ENCODE measurements at regions not wholly inside any gene's neighbourhood (a gene's known extent, or its start where the extent isn't known, plus 50 kb on each side); places are given as distances from the start of the nearest gene placed in this dataset.
"Not testable (repeated sequence)": the region's sequence is repeated elsewhere in the genome, so short reads cannot be mapped to it uniquely, and the experiment has no call there.

DNA sequence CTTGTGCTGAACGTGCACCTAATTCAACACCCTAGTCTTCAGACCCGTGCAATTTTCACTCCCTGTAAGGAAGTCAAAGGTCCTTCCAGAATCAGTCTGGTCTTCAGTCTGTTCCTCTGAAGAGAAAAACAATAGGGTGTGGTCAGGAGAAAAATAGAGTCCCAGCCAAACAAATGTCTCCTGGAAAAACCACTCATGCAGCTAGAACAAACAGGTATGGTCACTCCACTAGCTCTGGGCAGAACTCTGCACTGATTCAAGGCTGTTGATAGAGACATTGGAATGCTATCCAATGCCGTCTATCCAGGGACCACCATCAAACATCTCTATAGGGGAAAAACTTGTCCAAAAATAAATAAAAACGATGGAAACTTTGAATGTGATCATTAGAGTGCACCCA, 81.8 kb upstream of the MAP3K1 start:
- no peak for DNase-seq

DNA sequence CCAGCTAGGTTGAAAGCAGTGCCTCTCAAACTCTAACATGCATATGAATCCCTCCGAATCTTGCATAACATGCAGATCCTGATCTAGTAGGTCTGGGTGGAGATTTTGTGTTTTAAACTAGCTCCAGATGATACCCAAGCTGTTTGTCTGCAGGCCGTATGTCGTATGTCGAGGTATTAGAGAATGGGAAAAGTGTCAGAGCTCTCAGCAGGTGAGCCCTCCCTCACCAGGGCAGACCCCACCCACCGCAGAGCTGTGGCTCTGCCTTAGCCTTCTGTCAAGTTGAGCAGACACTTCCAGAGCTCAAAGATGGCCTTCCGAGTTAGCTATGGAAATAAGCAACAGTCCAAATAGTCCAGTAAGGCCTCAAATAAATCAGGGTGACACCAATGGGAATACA, 83.2 kb upstream of the MAP3K1 start:
- DNase-seq = no peak

- not testable (repeated sequence) for DNase-seq
These were observed 83.9 kb upstream of the MAP3K1 start for GRCh38 chr5:56731473-56731872.

- no peak for DNase-seq
These were observed 85.9 kb upstream of the MAP3K1 start for GRCh38 chr5:56729488-56729887.

DNA sequence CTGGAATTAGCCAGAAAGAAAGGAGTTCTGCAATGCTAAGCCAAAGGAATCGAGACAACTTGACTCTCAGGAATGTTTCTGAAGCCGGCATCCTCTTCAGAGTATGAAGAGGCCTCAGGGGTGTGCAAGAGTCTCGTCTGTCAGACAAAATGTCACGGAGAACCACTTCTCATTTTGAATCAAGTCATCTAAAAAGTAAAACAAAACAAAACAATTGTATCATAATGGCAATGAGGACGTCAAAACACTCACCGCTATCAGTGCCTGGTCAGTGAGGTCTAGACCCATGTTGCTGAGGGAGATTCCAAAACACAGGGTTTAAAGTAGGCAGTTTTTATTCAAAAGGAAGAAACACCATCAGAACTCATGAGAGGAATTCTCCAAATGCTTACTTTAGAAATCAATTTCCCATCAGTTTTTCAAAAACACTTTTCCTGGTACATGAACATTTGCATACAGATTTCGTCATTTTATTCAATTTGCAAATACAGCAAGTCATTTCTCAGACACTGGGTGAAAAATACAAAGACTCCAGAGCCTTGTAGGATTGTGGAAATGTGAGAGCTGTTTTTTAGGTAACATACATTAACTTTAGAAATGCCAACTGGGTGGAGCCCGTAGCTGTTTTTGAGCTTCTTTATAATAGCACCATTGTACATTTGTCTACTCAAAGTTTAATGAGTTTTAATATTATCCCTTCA, 89.5 kb upstream of the MAP3K1 start:
- no peak for DNase-seq

DNA sequence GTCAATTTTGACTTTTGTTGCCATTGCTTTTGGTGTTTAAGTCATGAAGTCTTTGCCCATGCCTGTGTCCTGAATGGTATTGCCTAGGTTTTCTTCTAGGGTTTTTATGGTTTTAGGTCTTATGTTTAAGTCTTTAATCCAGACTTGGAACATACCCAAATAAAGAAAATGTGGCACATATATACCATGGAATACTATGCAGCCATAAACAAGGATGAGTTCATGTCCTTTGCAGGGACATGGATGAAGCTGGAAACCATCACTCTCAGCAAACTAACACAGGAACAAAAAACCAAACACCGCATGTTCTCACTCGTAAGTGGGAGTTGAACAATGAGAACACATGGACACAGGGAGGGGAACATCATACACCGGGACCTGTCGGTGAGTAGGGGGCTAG, 90.5 kb upstream of the MAP3K1 start:
- DNase-seq = not testable (repeated sequence)

DNA sequence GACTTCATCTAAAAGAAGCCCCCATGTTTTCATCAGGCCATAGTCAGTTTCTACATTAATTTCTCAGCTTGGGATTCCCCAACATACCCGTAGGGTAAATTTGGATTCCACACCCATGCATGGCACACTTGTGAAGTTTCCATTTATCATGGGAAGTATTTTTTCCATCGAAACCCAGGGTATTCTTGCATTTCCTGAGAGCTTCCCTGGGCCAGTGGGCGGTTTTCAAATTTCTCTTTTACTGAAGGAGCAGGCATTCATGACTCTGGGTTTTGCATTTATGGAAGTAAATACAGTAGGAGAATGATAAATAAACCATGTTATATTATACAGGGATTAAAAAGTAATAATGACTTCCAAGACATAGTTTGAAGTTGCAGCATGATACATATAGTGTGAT, 93.0 kb upstream of the MAP3K1 start:
- no peak for DNase-seq

GRCh38 chr5:56717253-56717987, 97.9 kb upstream of the MAP3K1 start:
- no peak for DNase-seq

DNA sequence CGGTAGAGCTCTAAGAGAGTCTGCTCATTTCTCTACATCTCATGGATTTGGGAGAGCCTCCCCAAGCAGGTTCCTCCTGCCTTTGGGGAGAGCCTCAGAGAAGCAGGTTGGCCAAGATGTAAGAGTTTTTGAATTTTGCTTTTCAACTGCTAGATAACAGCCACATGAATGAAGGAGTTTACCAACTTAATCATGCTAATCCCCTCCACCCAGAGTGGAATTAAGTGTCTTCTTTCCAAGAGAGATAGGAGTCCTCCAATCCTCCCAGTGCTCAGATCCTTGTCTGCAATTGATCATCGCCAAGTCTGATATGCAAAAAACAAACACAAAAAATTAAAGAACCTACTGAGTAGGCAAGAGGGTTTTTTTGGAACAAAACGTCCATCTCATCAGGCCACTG, 99.4 kb upstream of the MAP3K1 start:
- DNase-seq = no peak

- DNase-seq = no peak
These were observed 102.3 kb upstream of the MAP3K1 start for GRCh38 chr5:56712895-56713591.

DNA sequence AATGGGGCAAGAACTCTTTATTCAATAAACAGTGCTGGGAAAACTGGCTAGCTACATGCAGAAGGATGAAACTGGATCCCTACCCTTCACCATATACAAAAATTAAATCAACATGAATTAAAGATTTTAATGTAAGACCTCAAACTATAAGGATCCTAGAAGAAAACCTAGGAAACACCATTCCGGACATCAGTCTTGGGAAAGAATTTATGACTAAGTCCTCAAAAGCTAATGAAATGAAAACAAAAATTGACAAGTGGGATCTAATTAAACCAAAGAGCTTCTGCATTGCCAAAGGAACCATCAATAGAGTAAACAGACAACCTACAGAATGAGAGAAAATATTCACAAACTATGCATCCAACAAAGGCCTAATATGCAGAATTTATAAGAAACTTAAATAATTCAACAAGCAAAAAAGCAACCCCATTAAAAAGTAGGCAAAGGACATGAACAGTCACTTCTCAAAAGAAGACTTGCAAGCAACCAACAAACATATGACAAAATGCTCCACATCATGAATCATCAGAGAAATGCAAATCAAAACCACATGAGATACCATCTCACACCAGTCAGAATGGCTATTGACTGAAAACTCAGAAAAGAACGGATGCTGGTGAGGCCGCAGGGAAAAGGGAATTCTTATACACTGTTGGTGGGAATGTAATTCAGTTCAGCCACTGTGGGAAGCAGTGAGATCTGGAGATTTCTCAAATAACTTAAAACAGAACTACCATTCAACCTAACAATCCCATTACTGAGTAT, 104.3 kb upstream of the MAP3K1 start:
- DNase-seq = no peak

- DNase-seq = no peak
These were observed 108.8 kb upstream of the MAP3K1 start for GRCh38 chr5:56706504-56706903.

DNA sequence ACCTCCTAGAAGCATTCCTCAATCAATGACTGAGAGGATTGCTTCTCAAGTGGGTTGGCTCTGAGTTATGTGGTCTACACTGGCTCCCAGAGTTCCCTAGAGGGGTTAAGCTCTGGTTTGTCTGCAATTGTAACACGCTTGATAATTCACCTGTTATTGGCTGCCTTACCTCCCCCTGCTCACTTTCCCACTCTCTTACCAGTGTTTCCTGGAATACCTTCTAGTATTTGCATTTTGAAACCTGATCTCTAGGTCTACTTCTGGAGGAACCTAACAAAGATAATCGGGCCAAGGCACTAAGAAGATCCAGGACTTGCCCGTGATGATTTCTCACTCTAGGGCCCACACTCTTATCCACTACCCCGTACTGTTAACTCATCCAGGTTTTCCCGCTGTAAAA, 110.1 kb upstream of the MAP3K1 start:
- DNase-seq = no peak

DNA sequence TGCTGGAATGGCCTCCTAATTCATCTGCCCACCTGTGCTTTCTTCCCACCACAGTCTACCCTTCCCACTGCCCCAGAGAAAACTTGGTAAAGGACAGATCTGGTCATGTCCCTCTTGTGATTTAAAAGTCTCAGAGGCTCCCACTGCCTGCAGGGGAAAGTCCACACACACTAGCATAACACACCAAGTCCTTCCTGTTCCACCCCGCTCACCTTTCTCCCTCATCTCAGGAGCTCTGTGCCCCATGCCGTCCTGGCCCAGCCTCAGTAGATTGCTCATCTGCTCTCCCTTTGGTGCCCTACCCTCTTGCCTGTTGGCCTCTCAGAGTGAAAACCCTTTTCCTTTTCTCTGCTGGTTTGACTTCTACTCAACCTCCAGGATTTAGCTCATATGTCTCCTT, 111.4 kb upstream of the MAP3K1 start:
- no peak for DNase-seq

DNA sequence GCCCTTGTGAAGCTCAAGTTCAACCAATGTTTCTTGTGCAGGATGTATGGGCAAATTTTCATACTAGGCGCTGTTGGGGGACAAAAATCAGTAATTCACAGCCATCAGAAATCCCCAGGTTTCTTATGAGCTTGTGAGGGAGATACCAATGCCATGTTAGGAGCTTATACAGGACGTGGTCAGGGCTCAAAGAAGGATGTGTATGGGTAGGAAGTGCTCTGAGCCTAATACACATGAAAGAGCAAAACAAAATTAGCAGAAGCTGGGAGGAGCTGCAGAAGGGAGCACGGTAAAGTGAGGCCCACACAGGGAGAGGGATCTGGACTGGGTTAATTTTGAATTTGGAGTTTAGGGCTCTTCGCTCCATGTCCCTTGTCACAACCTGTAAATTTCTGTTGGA, 114.6 kb upstream of the MAP3K1 start:
- DNase-seq = no peak

GRCh38 chr5:56699538-56699937, 115.8 kb upstream of the MAP3K1 start:
- no peak for DNase-seq

DNA sequence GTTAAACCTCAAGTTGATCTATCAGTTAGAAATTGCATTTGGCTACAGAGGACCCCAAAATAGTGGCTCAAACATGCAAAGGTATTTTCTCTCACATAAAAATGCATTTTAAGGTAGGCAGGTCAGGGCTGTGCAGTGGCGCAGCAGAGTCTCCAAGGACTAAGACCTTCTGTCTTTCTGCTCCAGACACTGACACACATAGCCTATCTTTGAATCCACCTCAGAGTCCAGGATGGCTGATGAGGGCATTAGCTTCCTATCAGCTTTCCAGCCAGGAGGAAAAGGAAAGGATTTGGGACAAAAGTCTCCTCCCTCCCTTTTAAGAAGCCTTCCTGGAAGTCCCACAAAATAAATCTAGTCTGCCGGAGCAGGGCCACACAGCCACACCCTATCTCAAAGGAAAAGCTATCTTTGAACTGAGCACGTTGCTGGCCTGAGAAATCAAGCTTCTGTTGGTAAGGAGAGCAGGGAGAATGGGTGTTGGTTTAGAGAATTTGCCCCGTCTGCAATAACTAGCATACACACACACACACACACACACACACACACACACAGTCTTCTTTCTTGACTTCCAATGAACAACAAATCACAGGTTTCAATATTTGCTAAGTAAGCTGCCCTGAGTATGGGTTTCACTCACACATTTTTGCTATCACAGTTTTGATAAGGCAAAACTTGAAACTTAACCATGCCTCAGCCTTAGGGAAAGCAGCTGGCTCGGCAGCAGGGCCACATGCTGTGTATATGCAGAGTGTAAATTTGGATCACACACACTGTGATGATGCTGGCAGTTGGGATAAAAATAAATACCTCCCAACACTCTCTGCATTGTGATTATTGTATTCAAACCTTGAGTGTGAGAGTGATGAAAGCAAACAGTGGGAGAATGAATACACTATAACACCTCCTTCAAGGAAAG, 116.6 kb upstream of the MAP3K1 start:
- peak in 22 of 58 donors; percentile 2 to 71 (median 12) for DNase-seq

GRCh38 chr5:56696900-56697299, 118.4 kb upstream of the MAP3K1 start:
- DNase-seq = no peak

DNA sequence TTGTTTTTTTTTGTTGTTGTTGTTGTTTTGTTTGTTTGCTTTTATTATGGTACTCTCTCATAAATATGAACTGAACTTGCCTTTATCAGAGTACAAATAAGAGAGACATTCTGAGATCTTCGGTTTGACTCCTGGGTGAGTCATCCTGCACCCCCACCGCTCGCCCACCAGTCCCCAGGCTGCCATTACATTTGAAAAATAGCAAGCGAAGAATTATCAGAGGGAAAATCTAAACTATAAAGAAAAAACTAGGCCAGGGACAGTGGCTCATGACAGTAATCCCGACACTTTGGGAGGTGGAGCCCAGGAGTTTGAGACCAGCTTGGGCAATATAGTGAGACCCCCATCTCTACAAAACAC, 122.1 kb upstream of the MAP3K1 start:
- DNase-seq = no peak

- no peak for DNase-seq
These were observed 122.8 kb upstream of the MAP3K1 start for GRCh38 chr5:56692359-56693219.

All from anterior cingulate cortex (tissue), 58 donors.